Stomach (tissue), 4 donors: ENCODE measurements at regions not wholly inside any gene's neighbourhood (a gene's known extent, or its start where the extent isn't known, plus 50 kb on each side); places are given as distances from the start of the nearest gene placed in this dataset.

Experiments
- EP300 ChIP-seq: sonication (generic); formaldehyde crosslinking; IDR thresholded peaks from one replicate; pipeline ENCODE4 v1.6.1; 2017; ENCODE audit warnings: antibody characterized with exemption
- POLR2A ChIP-seq, 4 donors: fragments of 450-650 bp; IDR thresholded peaks; one replicate each; pipeline ENCODE4 v1.6.1; 2016; ENCODE audit warnings: antibody characterized with exemption in 4 of 4, control low read depth in 2 of 4, mild to moderate bottlenecking in 1 of 4, moderate library complexity in 1 of 4
- POLR2AphosphoS5 ChIP-seq, 3 donors: sonication (generic); formaldehyde crosslinking; IDR thresholded peaks; one replicate each; pipeline ENCODE4 v1.6.1; 2016; ENCODE audit warnings: antibody characterized with exemption in 3 of 3
- TF ChIP-seq, protein P1 (sequence below), 7 experiments: fragments of 450-650 bp in 4 of 7; fragments of 200-600 bp in 3 of 7; sonication (generic) in 3 of 7; IDR thresholded peaks; one replicate each; pipeline ENCODE4 v1.5.1; 2016 to 2019; ENCODE audit warnings: antibody characterized with exemption in 7 of 7, control low read depth in 2 of 7, mild to moderate bottlenecking in 1 of 7

DNA sequence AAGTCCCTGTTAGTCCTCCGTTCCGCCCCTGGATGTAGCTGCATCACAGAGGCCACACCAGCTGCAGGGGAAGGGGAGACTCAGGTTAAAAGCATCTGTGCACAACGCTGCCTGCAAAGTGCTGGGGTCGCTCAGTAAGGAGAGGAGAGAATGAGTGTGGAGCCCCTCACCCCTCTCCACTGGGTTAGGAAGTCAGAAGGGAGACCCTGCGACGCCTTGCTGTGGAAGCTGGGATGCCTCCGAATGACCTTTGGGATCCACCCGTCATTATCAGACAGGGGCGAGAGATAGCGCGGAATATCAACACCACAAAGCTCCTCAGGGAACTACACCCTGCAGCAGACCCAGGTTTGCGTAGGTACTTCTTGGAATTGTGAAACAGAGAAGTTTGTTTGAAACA is 167.7 kb upstream of the SHH start:
- TF ChIP-seq POLR2A (IDR thresholded peaks at IDR 0.05) (no peak), POLR2AphosphoS5 (IDR thresholded peaks at IDR 0.05) (no peak), EP300 (no peak)
- TF ChIP-seq, protein P1, sequence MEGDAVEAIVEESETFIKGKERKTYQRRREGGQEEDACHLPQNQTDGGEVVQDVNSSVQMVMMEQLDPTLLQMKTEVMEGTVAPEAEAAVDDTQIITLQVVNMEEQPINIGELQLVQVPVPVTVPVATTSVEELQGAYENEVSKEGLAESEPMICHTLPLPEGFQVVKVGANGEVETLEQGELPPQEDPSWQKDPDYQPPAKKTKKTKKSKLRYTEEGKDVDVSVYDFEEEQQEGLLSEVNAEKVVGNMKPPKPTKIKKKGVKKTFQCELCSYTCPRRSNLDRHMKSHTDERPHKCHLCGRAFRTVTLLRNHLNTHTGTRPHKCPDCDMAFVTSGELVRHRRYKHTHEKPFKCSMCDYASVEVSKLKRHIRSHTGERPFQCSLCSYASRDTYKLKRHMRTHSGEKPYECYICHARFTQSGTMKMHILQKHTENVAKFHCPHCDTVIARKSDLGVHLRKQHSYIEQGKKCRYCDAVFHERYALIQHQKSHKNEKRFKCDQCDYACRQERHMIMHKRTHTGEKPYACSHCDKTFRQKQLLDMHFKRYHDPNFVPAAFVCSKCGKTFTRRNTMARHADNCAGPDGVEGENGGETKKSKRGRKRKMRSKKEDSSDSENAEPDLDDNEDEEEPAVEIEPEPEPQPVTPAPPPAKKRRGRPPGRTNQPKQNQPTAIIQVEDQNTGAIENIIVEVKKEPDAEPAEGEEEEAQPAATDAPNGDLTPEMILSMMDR (IDR thresholded peaks at IDR 0.05) = no peak
